HEK293 (cell line): ENCODE measurements at regions not wholly inside any gene's neighbourhood (a gene's known extent, or its start where the extent isn't known, plus 50 kb on each side); places are given as distances from the start of the nearest gene placed in this dataset.

ENCODE experiments used
- REST ChIP-seq: fragments of 450-650 bp; formaldehyde crosslinking; IDR thresholded peaks from 2 replicates; pipeline ENCODE4 v1.5.1; 2016; ENCODE audit warnings: missing biosample characterization, missing genetic modification characterization
- ZBTB48 ChIP-seq: fragments of 450-650 bp; formaldehyde crosslinking; IDR thresholded peaks from 2 replicates; pipeline ENCODE4 v1.5.1; 2016; ENCODE audit warnings: missing biosample characterization, missing genetic modification characterization
- ZNF302 ChIP-seq: fragments of 450-650 bp; formaldehyde crosslinking; IDR thresholded peaks from 2 replicates; pipeline ENCODE4 v1.5.1; 2016; ENCODE audit warnings: missing biosample characterization, missing genetic modification characterization, low read depth
- ZNF768 ChIP-seq: fragments of 450-650 bp; formaldehyde crosslinking; IDR thresholded peaks from 2 replicates; pipeline ENCODE4 v1.5.1; 2018; ENCODE audit warnings: missing biosample characterization, mild to moderate bottlenecking, missing genetic modification characterization
- TF ChIP-seq, protein P1 (sequence below): fragments of 450-650 bp; formaldehyde crosslinking; IDR thresholded peaks from 2 replicates; pipeline ENCODE4 v1.5.1; 2016; ENCODE audit warnings: missing biosample characterization, missing genetic modification characterization
- TF ChIP-seq, protein P2 (sequence below): fragments of 450-650 bp; formaldehyde crosslinking; IDR thresholded peaks from 2 replicates; pipeline ENCODE4 v1.5.1; 2017; ENCODE audit warnings: missing biosample characterization, mild to moderate bottlenecking, missing genetic modification characterization, moderate library complexity

GRCh38 chr21:43339668-43340067, 87.3 kb downstream of the SIK1 start:
- TF ChIP-seq, protein P1, sequence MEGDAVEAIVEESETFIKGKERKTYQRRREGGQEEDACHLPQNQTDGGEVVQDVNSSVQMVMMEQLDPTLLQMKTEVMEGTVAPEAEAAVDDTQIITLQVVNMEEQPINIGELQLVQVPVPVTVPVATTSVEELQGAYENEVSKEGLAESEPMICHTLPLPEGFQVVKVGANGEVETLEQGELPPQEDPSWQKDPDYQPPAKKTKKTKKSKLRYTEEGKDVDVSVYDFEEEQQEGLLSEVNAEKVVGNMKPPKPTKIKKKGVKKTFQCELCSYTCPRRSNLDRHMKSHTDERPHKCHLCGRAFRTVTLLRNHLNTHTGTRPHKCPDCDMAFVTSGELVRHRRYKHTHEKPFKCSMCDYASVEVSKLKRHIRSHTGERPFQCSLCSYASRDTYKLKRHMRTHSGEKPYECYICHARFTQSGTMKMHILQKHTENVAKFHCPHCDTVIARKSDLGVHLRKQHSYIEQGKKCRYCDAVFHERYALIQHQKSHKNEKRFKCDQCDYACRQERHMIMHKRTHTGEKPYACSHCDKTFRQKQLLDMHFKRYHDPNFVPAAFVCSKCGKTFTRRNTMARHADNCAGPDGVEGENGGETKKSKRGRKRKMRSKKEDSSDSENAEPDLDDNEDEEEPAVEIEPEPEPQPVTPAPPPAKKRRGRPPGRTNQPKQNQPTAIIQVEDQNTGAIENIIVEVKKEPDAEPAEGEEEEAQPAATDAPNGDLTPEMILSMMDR (tag by site-specific recombination) = no peak
- TF ChIP-seq ZBTB48 (tag by site-specific recombination) (no peak), REST (no peak), ZNF768 (tag by site-specific recombination) (no peak), ZNF302 (tag by site-specific recombination) (no peak)
- TF ChIP-seq, protein P2, sequence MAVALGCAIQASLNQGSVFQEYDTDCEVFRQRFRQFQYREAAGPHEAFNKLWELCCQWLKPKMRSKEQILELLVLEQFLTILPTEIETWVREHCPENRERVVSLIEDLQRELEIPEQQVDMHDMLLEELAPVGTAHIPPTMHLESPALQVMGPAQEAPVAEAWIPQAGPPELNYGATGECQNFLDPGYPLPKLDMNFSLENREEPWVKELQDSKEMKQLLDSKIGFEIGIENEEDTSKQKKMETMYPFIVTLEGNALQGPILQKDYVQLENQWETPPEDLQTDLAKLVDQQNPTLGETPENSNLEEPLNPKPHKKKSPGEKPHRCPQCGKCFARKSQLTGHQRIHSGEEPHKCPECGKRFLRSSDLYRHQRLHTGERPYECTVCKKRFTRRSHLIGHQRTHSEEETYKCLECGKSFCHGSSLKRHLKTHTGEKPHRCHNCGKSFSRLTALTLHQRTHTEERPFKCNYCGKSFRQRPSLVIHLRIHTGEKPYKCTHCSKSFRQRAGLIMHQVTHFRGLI (tag by site-specific recombination) = no peak
